Activated CD4-positive, alpha-beta T cell treated with anti-CD3 and anti-CD28 coated beads, Interleukin-2, amount 10 ng/mL, durations not matched to agents 7 days and 5 days (primary cell): ENCODE measurements at regions not wholly inside any gene's neighbourhood (a gene's known extent, or its start where the extent isn't known, plus 50 kb on each side); places are given as distances from the start of the nearest gene placed in this dataset.

Experiments used
- CTCF ChIA-PET: fragments of 350-600 bp; sonication (Branson Sonifier 250); formaldehyde crosslinking; loops from one replicate; lab custom pipeline; 2021; ENCODE audit warnings: antibody characterized with exemption; lab: Charles Lee
- POLR2A ChIA-PET: fragments of 350-600 bp; sonication (Branson Sonifier 250); formaldehyde crosslinking; loops from one replicate; lab custom pipeline; 2021; ENCODE audit warnings: antibody characterized with exemption; lab: Charles Lee
- DNase-seq: peaks from one replicate; pipeline ENCODE4 v3.0.0-alpha.2; 2020
- H3K27ac Mint-ChIP-seq: one replicate; pipeline ENCODE4 v1.8.0; 2021; ENCODE audit warnings: mild to moderate bottlenecking, moderate library complexity, mixed read lengths
- H3K27me3 Mint-ChIP-seq: one replicate; pipeline ENCODE4 v1.8.0; 2021; ENCODE audit warnings: mixed read lengths
- H3K36me3 Mint-ChIP-seq: one replicate; pipeline ENCODE4 v1.8.0; 2021; ENCODE audit warnings: low read depth, mixed read lengths
- H3K4me1 Mint-ChIP-seq: one replicate; pipeline ENCODE4 v1.8.0; 2021; ENCODE audit warnings: mixed read lengths
- H3K4me3 Mint-ChIP-seq: one replicate; pipeline ENCODE4 v1.8.0; 2021; ENCODE audit warnings: mild to moderate bottlenecking, moderate library complexity, mixed read lengths
- H3K9me3 Mint-ChIP-seq: one replicate; pipeline ENCODE4 v1.8.0; 2021; ENCODE audit warnings: mixed read lengths

- CTCF ChIA-PET, result no interaction called here
- Mint-ChIP-seq H3K9me3 (no peaks in the 10 kb centered on the region), H3K4me3 (no peak overlapping the region), H3K36me3 (no peaks in the 10 kb centered on the region), H3K4me1 (no peaks in the 10 kb centered on the region), H3K27ac (no peak overlapping the region), H3K27me3 (no peaks in the 10 kb centered on the region)
- no peak for DNase-seq
- POLR2A ChIA-PET, result no interaction called here
These were observed 1639.0 kb upstream of the SLC10A2 start for GRCh38 chr13:104705031-104705750.

- H3K27me3 Mint-ChIP-seq, result no peaks in the 10 kb centered on the region
- no peak overlapping the region for H3K4me3 Mint-ChIP-seq
- H3K4me1 Mint-ChIP-seq, result no peaks in the 10 kb centered on the region
- no peaks in the 10 kb centered on the region for H3K9me3 Mint-ChIP-seq
- DNase-seq, result no peak
- POLR2A ChIA-PET, result no interaction called here
- H3K27ac Mint-ChIP-seq, result no peak overlapping the region
- CTCF ChIA-PET, result no interaction called here
- no peaks in the 10 kb centered on the region for H3K36me3 Mint-ChIP-seq
These were observed 1635.4 kb upstream of the SLC10A2 start for GRCh38 chr13:104701591-104701990.

GRCh38 chr13:104694397-104694796, 1628.2 kb upstream of the SLC10A2 start:
- Mint-ChIP-seq H3K4me3 (no peak overlapping the region), H3K27ac (no peak overlapping the region), H3K27me3 (no peaks in the 10 kb centered on the region), H3K36me3 (no peaks in the 10 kb centered on the region), H3K9me3 (no peaks in the 10 kb centered on the region), H3K4me1 (no peaks in the 10 kb centered on the region)
- POLR2A ChIA-PET, result no interaction called here
- CTCF ChIA-PET, result interaction anchor here (1.1 kb wide), 1 partner anchor 18 kb away, joined by 3 read pairs; no protein-coding TSS in a partner anchor
- no peak for DNase-seq

- DNase-seq, result no peak
- Mint-ChIP-seq H3K36me3 (no peaks in the 10 kb centered on the region), H3K9me3 (no peaks in the 10 kb centered on the region), H3K4me3 (no peak overlapping the region), H3K4me1 (no peaks in the 10 kb centered on the region), H3K27ac (no peak overlapping the region), H3K27me3 (no peaks in the 10 kb centered on the region)
- CTCF ChIA-PET, result no interaction called here
- POLR2A ChIA-PET, result no interaction called here
These were observed 1626.9 kb upstream of the SLC10A2 start for GRCh38 chr13:104693126-104693525.

GRCh38 chr13:104691767-104692467, 1625.7 kb upstream of the SLC10A2 start:
- Mint-ChIP-seq H3K4me1 (no peaks in the 10 kb centered on the region), H3K27me3 (no peaks in the 10 kb centered on the region), H3K9me3 (no peaks in the 10 kb centered on the region), H3K36me3 (no peaks in the 10 kb centered on the region), H3K4me3 (no peak overlapping the region), H3K27ac (no peak overlapping the region)
- ChIA-PET CTCF (no interaction called here), POLR2A (no interaction called here)
- DNase-seq, result no peak

- Mint-ChIP-seq H3K27ac (no peak overlapping the region), H3K4me3 (no peak overlapping the region), H3K27me3 (no peaks in the 10 kb centered on the region), H3K4me1 (no peaks in the 10 kb centered on the region), H3K9me3 (no peaks in the 10 kb centered on the region), H3K36me3 (no peaks in the 10 kb centered on the region)
- POLR2A ChIA-PET, result no interaction called here
- DNase-seq, result no peak
- CTCF ChIA-PET, result no interaction called here
These were observed 1620.3 kb upstream of the SLC10A2 start for GRCh38 chr13:104686484-104686883.

- POLR2A ChIA-PET, result no interaction called here
- H3K36me3 Mint-ChIP-seq, result no peaks in the 10 kb centered on the region
- H3K4me3 Mint-ChIP-seq, result no peak overlapping the region
- H3K9me3 Mint-ChIP-seq, result no peaks in the 10 kb centered on the region
- no peak for DNase-seq
- no peak overlapping the region for H3K27ac Mint-ChIP-seq
- H3K27me3 Mint-ChIP-seq, result no peaks in the 10 kb centered on the region
- CTCF ChIA-PET, result no interaction called here
- H3K4me1 Mint-ChIP-seq, result no peaks in the 10 kb centered on the region
These were observed 1617.6 kb upstream of the SLC10A2 start for GRCh38 chr13:104683789-104684188.

GRCh38 chr13:104678161-104678560, 1611.9 kb upstream of the SLC10A2 start:
- no peak for DNase-seq
- H3K4me3 Mint-ChIP-seq, result no peak overlapping the region
- H3K27ac Mint-ChIP-seq, result no peak overlapping the region
- H3K27me3 Mint-ChIP-seq, result no peaks in the 10 kb centered on the region
- CTCF ChIA-PET, result no interaction called here
- H3K9me3 Mint-ChIP-seq, result no peaks in the 10 kb centered on the region
- no peaks in the 10 kb centered on the region for H3K36me3 Mint-ChIP-seq
- POLR2A ChIA-PET, result no interaction called here
- H3K4me1 Mint-ChIP-seq, result no peaks in the 10 kb centered on the region

GRCh38 chr13:104671901-104672300, 1605.7 kb upstream of the SLC10A2 start:
- Mint-ChIP-seq H3K27ac (no peak overlapping the region), H3K27me3 (no peaks in the 10 kb centered on the region), H3K9me3 (no peaks in the 10 kb centered on the region), H3K4me1 (no peaks in the 10 kb centered on the region), H3K36me3 (no peaks in the 10 kb centered on the region), H3K4me3 (no peak overlapping the region)
- ChIA-PET CTCF (no interaction called here), POLR2A (no interaction called here)
- DNase-seq, result no peak

GRCh38 chr13:104657196-104657595, 1591.0 kb upstream of the SLC10A2 start:
- Mint-ChIP-seq H3K36me3 (no peaks in the 10 kb centered on the region), H3K4me3 (no peak overlapping the region), H3K4me1 (no peaks in the 10 kb centered on the region), H3K27ac (no peak overlapping the region), H3K27me3 (no peaks in the 10 kb centered on the region), H3K9me3 (no peaks in the 10 kb centered on the region)
- ChIA-PET POLR2A (no interaction called here), CTCF (no interaction called here)
- no peak for DNase-seq

- ChIA-PET POLR2A (no interaction called here), CTCF (no interaction called here)
- DNase-seq, result no peak
- H3K4me3 Mint-ChIP-seq, result no peak overlapping the region
- no peaks in the 10 kb centered on the region for H3K27me3 Mint-ChIP-seq
- no peak overlapping the region for H3K27ac Mint-ChIP-seq
- H3K9me3 Mint-ChIP-seq, result no peaks in the 10 kb centered on the region
- no peaks in the 10 kb centered on the region for H3K4me1 Mint-ChIP-seq
- no peaks in the 10 kb centered on the region for H3K36me3 Mint-ChIP-seq
These were observed 1584.2 kb upstream of the SLC10A2 start for GRCh38 chr13:104650431-104650830.

- Mint-ChIP-seq H3K27me3 (no peaks in the 10 kb centered on the region), H3K4me3 (no peak overlapping the region), H3K9me3 (no peaks in the 10 kb centered on the region), H3K4me1 (no peaks in the 10 kb centered on the region), H3K27ac (no peak overlapping the region), H3K36me3 (no peaks in the 10 kb centered on the region)
- POLR2A ChIA-PET, result no interaction called here
- DNase-seq, result no peak
- CTCF ChIA-PET, result no interaction called here
These were observed 1582.1 kb upstream of the SLC10A2 start for GRCh38 chr13:104648291-104648690.

- no peaks in the 10 kb centered on the region for H3K27me3 Mint-ChIP-seq
- no peak for DNase-seq
- no peak overlapping the region for H3K27ac Mint-ChIP-seq
- POLR2A ChIA-PET, result no interaction called here
- CTCF ChIA-PET, result interaction anchor here (0.6 kb wide), 1 partner anchor 10 kb away, joined by 3 read pairs; no protein-coding TSS in a partner anchor
- no peak overlapping the region for H3K4me3 Mint-ChIP-seq
- H3K4me1 Mint-ChIP-seq, result no peaks in the 10 kb centered on the region
- H3K9me3 Mint-ChIP-seq, result no peaks in the 10 kb centered on the region
- no peaks in the 10 kb centered on the region for H3K36me3 Mint-ChIP-seq
These were observed 1579.6 kb upstream of the SLC10A2 start for GRCh38 chr13:104645786-104646185.
